Heart right ventricle (tissue), 16 donors: ENCODE measurements at regions not wholly inside any gene's neighbourhood (a gene's known extent, or its start where the extent isn't known, plus 50 kb on each side); places are given as distances from the start of the nearest gene placed in this dataset.

ENCODE experiments used
- ATAC-seq, 8 donors: fragments of 200-7000 bp; cut with Tn5 transposase; one replicate each; pipeline ENCODE4 v1.9.1; 2020; ENCODE audit warnings: mild to moderate bottlenecking in 8 of 8, moderate library complexity in 8 of 8, moderate number of reproducible peaks in 1 of 8
- DNase-seq, 2 donors: peaks; one replicate each; pipeline ENCODE4 v3.0.0-alpha.2; 2020
- H3K27ac ChIP-seq, 10 donors: fragments of 200-600 bp; sonication (generic) in 2 of 10; one replicate each; pipeline versions ENCODE4 v1.5.0 to v1.8.0; 2020 to 2022; ENCODE audit warnings: mild to moderate bottlenecking in 3 of 10
- H3K27me3 ChIP-seq, 7 donors: fragments of 200-600 bp; one replicate each; pipeline ENCODE4 v1.8.0; 2021 to 2022; ENCODE audit warnings: mild to moderate bottlenecking in 2 of 7
- H3K36me3 ChIP-seq, 9 donors: fragments of 200-600 bp; sonication (generic) in 1 of 9; one replicate each; pipeline versions ENCODE4 v1.5.0 to v1.8.0; 2020 to 2022; ENCODE audit warnings: mild to moderate bottlenecking in 2 of 9
- H3K4me1 ChIP-seq, 9 donors: fragments of 200-600 bp; sonication (generic) in 1 of 9; one replicate each; pipeline versions ENCODE4 v1.5.0 to v1.8.0; 2020 to 2022; ENCODE audit warnings: mild to moderate bottlenecking in 4 of 9
- H3K4me3 ChIP-seq, 10 donors: fragments of 200-600 bp; sonication (generic) in 2 of 10; one replicate each; pipeline versions ENCODE4 v1.5.0 to v1.8.0; 2020 to 2022; ENCODE audit warnings: mild to moderate bottlenecking in 7 of 10, moderate library complexity in 2 of 10
- H3K9me3 ChIP-seq, 11 donors: fragments of 200-600 bp in 10 of 11; sonication (generic) in 2 of 11; one replicate each; pipeline versions ENCODE4 v1.5.0 to v1.8.0; 2013 to 2022; ENCODE audit warnings: mild to moderate bottlenecking in 2 of 11, control low read depth in 1 of 11, moderate library complexity in 1 of 11
- WGBS, 2 donors: extraction: QIAGEN DNeasy Blood & Tissue Kit; methylation state at CpG; one replicate each; pipeline ENCODE4 v1.1.7; 2013; ENCODE audit warnings: inconsistent platforms in 1 of 2; 5-methylcytosine and 5-hydroxymethylcytosine counted together
- intact Hi-C, 10 donors: fragments of 100-400 bp; cut with DNase I; formaldehyde crosslinking; loops; one replicate each; pipeline versions ENCODE4 v1.11.1 to v1.14.2; 2022
- TF ChIP-seq, protein P1 (sequence below), 9 donors: fragments of 200-600 bp; sonication (generic) in 2 of 9; IDR thresholded peaks; one replicate each; pipeline versions ENCODE4 v1.5.0 to v1.8.0; 2021 to 2022; ENCODE audit warnings: antibody characterized with exemption in 9 of 9, mild to moderate bottlenecking in 5 of 9, moderate library complexity in 1 of 9
- donor health status: Arrhythmogenic right ventricular cardiomyopathy.
- donor health status: ischemic (EF 13 %, LVEDD 7.1; RV severe dilation, severe dysfunction).
- donor health status: healthy with polysubstance abuse.
- donor health status: DM: no; HTN: yes; CAD: no.
- donor health status: DM: no; HTN: no; CAD: no.
- donor health status: ischemic (EF 25% LVEDD 6.9; RV normal size, moderate dysfunction).
- donor health status: ischemic (EF 25% LVEDD 5.7; RV mildly dilated, moderate dysfunction).
- donor health status: healthy.
- donor health status: DM: yes; HTN: yes; CAD: no.
- donor health status: Ischemic cardiomyopathy.
- donor health status: ischemic (EF 35%, LVEDD 5.7; RV mildly dilated, moderate dysfunction).
- donor health status: nonischemic (EF 11% LVEDD 7.7; RV severe dilation, severe dysfunction).
- donor health status: DM: yes; HTN: yes; CAD: no.
- donor health status: PGD.
- donor health status: ischemic (EF 29% LVEDD 5.4; RV normal size, mild dysfunction).
- donor health status: nonischemic (EF 23%, LVEDD 6.1; RV moderate dilation, normal function).

DNA sequence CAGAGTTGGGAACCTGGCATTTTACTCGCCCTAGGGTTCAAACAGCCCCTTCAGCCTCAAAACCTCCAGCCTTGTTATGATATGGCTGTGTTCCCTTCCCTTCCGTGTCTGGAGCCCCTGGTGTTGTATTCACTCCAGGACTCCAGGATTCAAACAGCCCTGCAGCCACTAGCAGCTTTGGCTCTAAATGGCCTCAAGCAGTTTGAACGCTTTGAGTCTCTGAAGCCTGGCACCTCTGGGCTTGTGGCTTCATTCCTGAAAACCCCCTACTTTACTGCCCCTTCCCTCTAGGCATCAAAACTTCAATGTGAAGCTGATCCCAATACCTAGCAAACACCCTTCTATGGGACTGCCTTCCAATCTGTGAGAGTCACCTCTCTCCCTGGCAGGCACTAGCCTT is 67.9 kb upstream of the RMST start:
- Histone ChIP-seq H3K27ac (no peak overlapping the region), H3K9me3 (no peaks in the 10 kb centered on the region), H3K36me3 (no peaks in the 10 kb centered on the region), H3K27me3 (peaks cover 0 to 7% (median 0%) of the 10 kb centered on the region in 7 donors), H3K4me1 (no peaks in the 10 kb centered on the region), H3K4me3 (no peak overlapping the region)
- 60 to 62% methylated on average over 3 of the region's 3 CpGs for WGBS, 2 donors
- TF ChIP-seq, protein P1, sequence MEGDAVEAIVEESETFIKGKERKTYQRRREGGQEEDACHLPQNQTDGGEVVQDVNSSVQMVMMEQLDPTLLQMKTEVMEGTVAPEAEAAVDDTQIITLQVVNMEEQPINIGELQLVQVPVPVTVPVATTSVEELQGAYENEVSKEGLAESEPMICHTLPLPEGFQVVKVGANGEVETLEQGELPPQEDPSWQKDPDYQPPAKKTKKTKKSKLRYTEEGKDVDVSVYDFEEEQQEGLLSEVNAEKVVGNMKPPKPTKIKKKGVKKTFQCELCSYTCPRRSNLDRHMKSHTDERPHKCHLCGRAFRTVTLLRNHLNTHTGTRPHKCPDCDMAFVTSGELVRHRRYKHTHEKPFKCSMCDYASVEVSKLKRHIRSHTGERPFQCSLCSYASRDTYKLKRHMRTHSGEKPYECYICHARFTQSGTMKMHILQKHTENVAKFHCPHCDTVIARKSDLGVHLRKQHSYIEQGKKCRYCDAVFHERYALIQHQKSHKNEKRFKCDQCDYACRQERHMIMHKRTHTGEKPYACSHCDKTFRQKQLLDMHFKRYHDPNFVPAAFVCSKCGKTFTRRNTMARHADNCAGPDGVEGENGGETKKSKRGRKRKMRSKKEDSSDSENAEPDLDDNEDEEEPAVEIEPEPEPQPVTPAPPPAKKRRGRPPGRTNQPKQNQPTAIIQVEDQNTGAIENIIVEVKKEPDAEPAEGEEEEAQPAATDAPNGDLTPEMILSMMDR (IDR thresholded peaks at IDR 0.05), result no peak
- intact Hi-C loops, result no loop called here
- DNase-seq (no peak), ATAC-seq (no peak)

DNA sequence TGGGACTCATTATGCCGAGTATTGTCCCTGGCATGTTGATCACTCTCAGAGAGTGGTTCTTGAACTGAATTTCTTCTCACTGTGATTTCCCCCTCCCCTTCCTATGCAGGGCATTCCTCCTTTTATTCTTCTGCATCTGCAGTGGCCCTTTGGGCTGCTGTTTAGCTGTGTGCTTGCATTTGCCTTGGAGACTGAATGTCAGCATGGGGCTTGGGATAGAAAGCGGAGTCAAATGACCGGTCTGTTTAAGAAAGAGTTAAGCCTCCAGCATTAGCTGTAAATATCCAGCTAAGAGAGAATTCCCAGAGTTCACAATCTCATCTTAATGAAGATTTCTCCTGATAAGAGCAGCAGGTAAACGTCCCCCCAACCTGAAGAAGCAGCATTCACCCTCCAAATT is 65.6 kb upstream of the RMST start:
- H3K4me1 ChIP-seq, result no peaks in the 10 kb centered on the region
- TF ChIP-seq, protein P1 (IDR thresholded peaks at IDR 0.05), result no peak
- no peak for DNase-seq
- WGBS, 2 donors, result 32 to 44% methylated on average over 4 of the region's 4 CpGs
- peaks cover 0 to 7% (median 0%) of the 10 kb centered on the region in 7 donors for H3K27me3 ChIP-seq
- no peak overlapping the region for H3K27ac ChIP-seq
- H3K9me3 ChIP-seq, result no peaks in the 10 kb centered on the region
- ATAC-seq, result no peak
- intact Hi-C loops, result no loop called here
- no peak overlapping the region for H3K4me3 ChIP-seq
- no peaks in the 10 kb centered on the region for H3K36me3 ChIP-seq

DNA sequence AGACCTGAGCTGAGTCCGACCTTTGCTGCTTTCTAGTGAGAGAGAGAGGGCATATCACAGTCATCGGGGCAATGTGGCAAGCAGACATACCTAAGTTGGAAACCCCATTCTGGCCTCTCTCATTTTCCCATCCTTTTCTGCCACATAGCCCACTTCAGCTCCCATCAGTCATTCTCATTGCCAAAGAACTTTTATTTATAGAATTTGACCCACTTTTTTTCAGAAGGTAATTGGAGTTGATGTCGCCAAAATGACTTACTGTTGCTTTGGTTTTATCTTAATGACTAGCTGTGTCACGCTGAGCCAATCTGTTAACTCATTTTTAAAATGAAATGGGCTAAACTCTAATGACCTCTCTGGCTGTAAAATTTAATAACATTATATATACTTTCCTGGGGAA is 63.9 kb upstream of the RMST start:
- Histone ChIP-seq H3K27me3 (peaks cover 0 to 7% (median 0%) of the 10 kb centered on the region in 7 donors), H3K9me3 (no peaks in the 10 kb centered on the region), H3K4me3 (no peak overlapping the region), H3K27ac (no peak overlapping the region), H3K4me1 (no peaks in the 10 kb centered on the region), H3K36me3 (no peaks in the 10 kb centered on the region)
- TF ChIP-seq, protein P1 (IDR thresholded peaks at IDR 0.05), result no peak
- WGBS, 2 donors, result 59 to 76% methylated on average over 4 of the region's 4 CpGs
- ATAC-seq (no peak), DNase-seq (no peak)
- intact Hi-C loops, result no loop called here

DNA sequence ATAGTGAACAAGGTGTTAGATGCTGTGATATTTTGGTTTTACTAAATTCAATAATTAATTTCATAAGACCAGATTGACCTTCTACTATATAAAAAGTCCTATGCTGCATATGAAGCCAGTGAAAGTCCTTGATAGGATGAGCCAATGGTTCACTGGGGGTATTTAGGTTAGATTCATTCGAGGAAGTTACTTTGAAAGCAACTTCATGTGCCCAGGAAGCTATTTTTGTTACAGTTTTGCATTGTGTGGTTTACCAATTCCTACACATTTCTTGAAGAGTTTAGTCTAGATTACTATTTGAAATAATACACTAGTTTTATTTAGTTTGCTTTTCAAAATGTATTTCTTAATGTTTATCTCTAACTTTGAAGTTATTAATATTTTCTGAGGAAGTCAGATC is 58.5 kb upstream of the RMST start:
- TF ChIP-seq, protein P1 (IDR thresholded peaks at IDR 0.05), result no peak
- H3K27me3 ChIP-seq, result peaks cover 0 to 3% (median 0%) of the 10 kb centered on the region in 7 donors
- H3K36me3 ChIP-seq, result no peaks in the 10 kb centered on the region
- no peak for DNase-seq
- no peak for ATAC-seq
- no peak overlapping the region for H3K27ac ChIP-seq
- no peaks in the 10 kb centered on the region for H3K4me1 ChIP-seq
- 42 to 66% methylated on average over 1 of the region's 1 CpG for WGBS, 2 donors
- H3K9me3 ChIP-seq, result no peaks in the 10 kb centered on the region
- H3K4me3 ChIP-seq, result no peak overlapping the region
- intact Hi-C loops, result loop anchor here in 5 of 10 donors (2.0 to 10.0 kb wide), 3 partner anchors 259 to 825 kb away; no protein-coding TSS in a partner anchor
